Left cardiac atrium (tissue), 4 donors: ENCODE measurements at regions not wholly inside any gene's neighbourhood (a gene's known extent, or its start where the extent isn't known, plus 50 kb on each side); places are given as distances from the start of the nearest gene placed in this dataset.
"Not testable (repeated sequence)": the region's sequence is repeated elsewhere in the genome, so short reads cannot be mapped to it uniquely, and the experiment has no call there.

Source experiments
- ATAC-seq, 2 donors: fragments of 200-7000 bp; cut with Tn5 transposase; one replicate each; pipeline ENCODE4 v1.9.1; 2020; ENCODE audit warnings: mild to moderate bottlenecking in 2 of 2, moderate library complexity in 2 of 2
- DNase-seq: peaks from one replicate; pipeline ENCODE4 v3.0.0-alpha.2; 2020
- intact Hi-C, 2 donors: fragments of 100-400 bp; cut with DNase I; formaldehyde crosslinking; loops; one replicate each; pipeline versions ENCODE4 v1.14.1 to v1.15.1; 2022 to 2023
- donor health status: DM: no; HTN: yes; CAD: no.
- donor health status: DM: no; HTN: yes; CAD: no; lungs with severe emphysema.
- donor health status: DM: yes; HTN: yes; CAD: no.
- donor health status: Dilated cardiomyopathy.

- ATAC-seq: no peak
- intact Hi-C loops: no loop called here
- DNase-seq: no peak
Observed at GRCh38 chr13:61935710-61936109, 520.1 kb upstream of the PCDH20 start.

- ATAC-seq (no peak), DNase-seq (no peak)
- intact Hi-C loops: no loop called here
Observed at GRCh38 chr13:61927648-61928047, 512.0 kb upstream of the PCDH20 start.

GRCh38 chr13:61918841-61919240, 503.2 kb upstream of the PCDH20 start:
- ATAC-seq (no peak), DNase-seq (no peak)
- intact Hi-C loops: no loop called here

- DNase-seq (no peak), ATAC-seq (no peak)
- intact Hi-C loops: no loop called here
Observed at GRCh38 chr13:61916483-61916882, 500.8 kb upstream of the PCDH20 start.

- intact Hi-C loops: no loop called here
- ATAC-seq: no peak
- DNase-seq: no peak
Observed at GRCh38 chr13:61913183-61913582, 497.5 kb upstream of the PCDH20 start.

- DNase-seq (no peak), ATAC-seq (no peak)
- intact Hi-C loops: no loop called here
Observed at GRCh38 chr13:61908906-61909615, 493.4 kb upstream of the PCDH20 start.

GRCh38 chr13:61905054-61905453, 489.4 kb upstream of the PCDH20 start:
- no peak for ATAC-seq

GRCh38 chr13:61901946-61902541, 486.4 kb upstream of the PCDH20 start:
- intact Hi-C loops: no loop called here
- no peak for ATAC-seq
- no peak for DNase-seq

More at GRCh38 chr13:61905054-61905453, 489.4 kb upstream of the PCDH20 start:
- DNase-seq: no peak
- intact Hi-C loops: no loop called here

- no peak for ATAC-seq
- intact Hi-C loops: no loop called here
Observed at GRCh38 chr13:61900033-61900432, 484.4 kb upstream of the PCDH20 start.

GRCh38 chr13:61898207-61898606, 482.6 kb upstream of the PCDH20 start:
- intact Hi-C loops: no loop called here
- DNase-seq (no peak), ATAC-seq (no peak)

More at GRCh38 chr13:61900033-61900432, 484.4 kb upstream of the PCDH20 start:
- no peak for DNase-seq

GRCh38 chr13:61891401-61891800, 475.8 kb upstream of the PCDH20 start:
- DNase-seq (no peak), ATAC-seq (no peak)

GRCh38 chr13:61884830-61885229, 469.2 kb upstream of the PCDH20 start:
- no peak for DNase-seq
- intact Hi-C loops: no loop called here
- ATAC-seq: no peak

More at GRCh38 chr13:61891401-61891800, 475.8 kb upstream of the PCDH20 start:
- intact Hi-C loops: no loop called here

- DNase-seq (no peak), ATAC-seq (no peak)
- intact Hi-C loops: no loop called here
Observed at GRCh38 chr13:61880578-61881283, 465.1 kb upstream of the PCDH20 start.

- intact Hi-C loops, DNase-seq, ATAC-seq: not testable (repeated sequence)
Observed at GRCh38 chr13:61878565-61878964, 462.9 kb upstream of the PCDH20 start.

GRCh38 chr13:61874970-61875579, 459.4 kb upstream of the PCDH20 start:
- intact Hi-C loops: no loop called here
- ATAC-seq: no peak
- no peak for DNase-seq

- intact Hi-C loops: no loop called here
- no peak for ATAC-seq
- no peak for DNase-seq
Observed at GRCh38 chr13:61873717-61874116, 458.1 kb upstream of the PCDH20 start.

GRCh38 chr13:61857198-61857597, 441.5 kb upstream of the PCDH20 start:
- intact Hi-C loops: no loop called here

GRCh38 chr13:61852116-61852619, 436.5 kb upstream of the PCDH20 start:
- ATAC-seq (no peak), DNase-seq (no peak)
- intact Hi-C loops: no loop called here

More at GRCh38 chr13:61857198-61857597, 441.5 kb upstream of the PCDH20 start:
- ATAC-seq (no peak), DNase-seq (no peak)

- no peak for ATAC-seq
- intact Hi-C loops: no loop called here
- no peak for DNase-seq
Observed at GRCh38 chr13:61850794-61851193, 435.1 kb upstream of the PCDH20 start.

- DNase-seq (no peak), ATAC-seq (no peak)
- intact Hi-C loops: no loop called here
Observed at GRCh38 chr13:61838568-61838967, 422.9 kb upstream of the PCDH20 start.
